Panc1 (cell line): ENCODE measurements at regions not wholly inside any gene's neighbourhood (a gene's known extent, or its start where the extent isn't known, plus 50 kb on each side); places are given as distances from the start of the nearest gene placed in this dataset.

Experiments
- CTCF ChIP-seq: fragments of 450-650 bp; IDR thresholded peaks from 2 replicates; pipeline ENCODE4 v1.5.1; 2017; ENCODE audit warnings: mild to moderate bottlenecking
- REST ChIP-seq, 2 experiments: IDR thresholded peaks; 2 replicates each; pipeline ENCODE4 v1.6.1; 2011 to 2012; ENCODE audit warnings: low read depth in 2 of 2, control low read depth in 1 of 2, low read length in 1 of 2, mild to moderate bottlenecking in 1 of 2, moderate library complexity in 1 of 2; ENCODE audit not compliant: insufficient read depth in 1 of 2
- SIN3A ChIP-seq: IDR thresholded peaks from 2 replicates; pipeline ENCODE4 v1.6.1; 2012; ENCODE audit warnings: low read depth, mild to moderate bottlenecking, low read length, moderate library complexity, borderline replicate concordance; ENCODE audit not compliant: insufficient read depth

- TF ChIP-seq CTCF (no peak), REST (IDR thresholded peaks at IDR 0.05; ENCODE audit: insufficient read depth in 1 of 2, low read depth in 2 of 2, low read length in 1 of 2) (no peak), SIN3A (no peak)
Measured at GRCh38 chr1:218964471-218965185, 209.1 kb upstream of the LYPLAL1 start.
